ENCODE measurements at regions not wholly inside any gene's neighbourhood (a gene's known extent, or its start where the extent isn't known, plus 50 kb on each side); places are given as distances from the start of the nearest gene placed in this dataset.

- TF ChIP-seq CTCF (IDR thresholded peaks at IDR 0.05; ENCODE audit: partially characterized antibody, unreplicated experiment), result no peak
- DNase-seq, result no peak
- H3K36me3 Mint-ChIP-seq (ENCODE audit: unreplicated experiment), result no peaks in the 10 kb centered on the region
These were observed 290.1 kb downstream of the FOXO1 start for GRCh38 chr13:40376296-40376849.

GRCh38 chr13:40376867-40377535 lies 289.4 kb downstream of the FOXO1 start:
- H3K27ac Mint-ChIP-seq (ENCODE audit: unreplicated experiment), result no peak overlapping the region
- H3K4me3 Mint-ChIP-seq (ENCODE audit: unreplicated experiment), result no peak overlapping the region
- H3K36me3 Mint-ChIP-seq (ENCODE audit: unreplicated experiment), result no peaks in the 10 kb centered on the region
- H3K4me1 Mint-ChIP-seq (ENCODE audit: low read depth, unreplicated experiment), result peaks cover 8% of the 10 kb centered on the region
- TF ChIP-seq CTCF (IDR thresholded peaks at IDR 0.05; ENCODE audit: partially characterized antibody, unreplicated experiment), result no peak
- DNase-seq, result no peak
- H3K27me3 Mint-ChIP-seq (ENCODE audit: unreplicated experiment), result peaks cover 9% of the 10 kb centered on the region
- H3K9me3 Mint-ChIP-seq (ENCODE audit: unreplicated experiment), result peaks cover 5% of the 10 kb centered on the region

More at GRCh38 chr13:40376296-40376849, 290.1 kb downstream of the FOXO1 start:
- Mint-ChIP-seq H3K9me3 (ENCODE audit: unreplicated experiment) (peaks cover 5% of the 10 kb centered on the region), H3K4me3 (ENCODE audit: unreplicated experiment) (no peak overlapping the region), H3K4me1 (ENCODE audit: low read depth, unreplicated experiment) (peaks cover 6% of the 10 kb centered on the region), H3K27me3 (ENCODE audit: unreplicated experiment) (peaks cover 7% of the 10 kb centered on the region), H3K27ac (ENCODE audit: unreplicated experiment) (no peak overlapping the region)

GRCh38 chr13:40377783-40378182 lies 288.7 kb downstream of the FOXO1 start:
- H3K36me3 Mint-ChIP-seq (ENCODE audit: unreplicated experiment), result no peaks in the 10 kb centered on the region
- TF ChIP-seq CTCF (IDR thresholded peaks at IDR 0.05; ENCODE audit: partially characterized antibody, unreplicated experiment), result no peak
- peaks cover 5% of the 10 kb centered on the region for H3K9me3 Mint-ChIP-seq (ENCODE audit: unreplicated experiment)
- no peak overlapping the region for H3K4me3 Mint-ChIP-seq (ENCODE audit: unreplicated experiment)
- H3K4me1 Mint-ChIP-seq (ENCODE audit: low read depth, unreplicated experiment), result peaks cover 8% of the 10 kb centered on the region
- H3K27ac Mint-ChIP-seq (ENCODE audit: unreplicated experiment), result no peak overlapping the region
- peaks cover 9% of the 10 kb centered on the region for H3K27me3 Mint-ChIP-seq (ENCODE audit: unreplicated experiment)
- DNase-seq, result no peak

GRCh38 chr13:40379196-40379595 lies 287.2 kb downstream of the FOXO1 start:
- Mint-ChIP-seq H3K4me3 (ENCODE audit: unreplicated experiment) (no peak overlapping the region), H3K4me1 (ENCODE audit: low read depth, unreplicated experiment) (peaks cover 9% of the 10 kb centered on the region), H3K27me3 (ENCODE audit: unreplicated experiment) (peaks cover 9% of the 10 kb centered on the region), H3K9me3 (ENCODE audit: unreplicated experiment) (peaks cover 5% of the 10 kb centered on the region), H3K36me3 (ENCODE audit: unreplicated experiment) (no peaks in the 10 kb centered on the region), H3K27ac (ENCODE audit: unreplicated experiment) (no peak overlapping the region)
- TF ChIP-seq CTCF (IDR thresholded peaks at IDR 0.05; ENCODE audit: partially characterized antibody, unreplicated experiment), result no peak
- no peak for DNase-seq

Data from glutamatergic neuron (in vitro differentiated cells).